HG03060 (cell line): ENCODE measurements at regions not wholly inside any gene's neighbourhood (a gene's known extent, or its start where the extent isn't known, plus 50 kb on each side); places are given as distances from the start of the nearest gene placed in this dataset.

Experiments used
- ATAC-seq: cut with Tn5 transposase; IDR thresholded peaks from one replicate; pipeline ENCODE4 v1.9.1; 2021; ENCODE audit warnings: low read depth, moderate number of reproducible peaks; ENCODE audit not compliant: unreplicated experiment

- no peak for ATAC-seq
Observed at GRCh38 chr2:219983836-219984235, 356.4 kb downstream of the SLC4A3 start.

DNA sequence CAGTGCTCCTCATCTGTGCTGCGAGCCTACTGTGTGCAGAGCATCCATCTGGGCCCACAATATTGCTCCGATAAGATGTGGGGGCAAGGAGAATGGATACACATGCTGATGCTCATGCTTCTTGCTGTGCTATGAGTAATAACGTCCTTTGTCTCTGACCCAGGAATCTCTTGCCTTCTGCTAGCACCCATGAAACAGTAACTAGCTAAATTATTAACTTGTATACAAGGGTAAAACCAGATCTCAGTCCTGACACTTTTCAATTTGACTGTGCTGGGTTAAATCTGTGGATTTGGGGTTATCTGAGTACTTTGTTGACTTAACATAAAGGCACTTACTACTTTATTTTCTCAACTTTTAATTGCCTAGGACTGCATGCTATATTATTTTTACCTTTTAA, 357.6 kb downstream of the SLC4A3 start:
- no peak for ATAC-seq

DNA sequence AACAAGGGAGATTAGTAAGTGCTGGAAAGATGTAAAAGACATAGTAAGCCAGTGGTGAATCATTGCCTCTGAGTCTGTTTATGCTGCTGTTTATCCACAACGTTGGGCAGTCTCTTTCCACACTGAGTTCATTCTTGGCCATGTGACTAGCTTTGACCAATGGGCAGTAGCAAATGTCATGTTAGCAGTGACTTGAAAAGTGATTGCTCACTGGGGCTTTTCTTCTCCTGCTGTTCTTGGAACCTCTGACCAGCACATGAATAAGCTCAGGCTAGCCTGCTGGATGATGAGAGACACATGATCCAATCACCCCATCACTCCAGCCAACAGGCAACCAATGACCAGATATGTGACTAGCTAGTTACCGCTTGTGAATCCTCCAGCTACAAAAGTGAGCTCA, 360.4 kb downstream of the SLC4A3 start:
- no peak for ATAC-seq

DNA sequence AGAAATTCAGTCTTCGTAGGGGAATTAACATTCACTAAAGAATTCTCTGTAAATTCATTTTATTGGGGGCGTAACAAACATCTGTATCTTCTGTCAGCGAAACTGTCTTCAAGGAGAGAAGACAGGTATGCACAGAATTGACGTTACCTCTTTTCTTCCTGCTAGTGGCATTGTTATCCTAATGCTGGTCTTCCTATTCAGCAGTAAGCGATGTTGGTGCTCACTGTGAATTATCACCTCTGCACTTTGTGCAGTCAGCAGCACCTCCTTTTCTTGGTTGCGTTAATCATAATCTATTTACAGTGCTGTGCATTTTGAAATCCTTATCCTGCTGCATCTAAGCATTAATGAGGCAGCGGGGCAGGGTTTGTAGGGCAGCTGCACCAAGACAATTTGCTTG, 362.3 kb downstream of the SLC4A3 start:
- no peak for ATAC-seq

DNA sequence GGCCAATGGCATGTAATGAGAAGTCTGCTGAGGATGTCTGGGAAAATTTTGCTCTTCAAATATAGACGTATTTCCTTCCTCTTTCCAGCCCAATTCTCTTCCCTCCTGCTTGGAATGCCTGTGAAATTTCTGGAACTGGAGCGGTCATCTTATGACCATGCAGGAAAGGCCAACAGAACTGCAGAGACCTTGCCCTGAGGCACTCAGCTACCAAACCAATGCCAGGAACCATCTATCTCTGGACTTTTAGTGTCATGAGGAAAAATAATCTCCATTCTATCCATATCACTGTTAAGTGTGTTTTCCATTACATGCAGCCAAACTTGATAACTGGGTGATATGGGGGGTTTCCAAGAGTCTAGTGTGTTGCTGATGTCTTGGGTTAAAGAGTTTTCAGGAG, 363.7 kb downstream of the SLC4A3 start:
- no peak for ATAC-seq

DNA sequence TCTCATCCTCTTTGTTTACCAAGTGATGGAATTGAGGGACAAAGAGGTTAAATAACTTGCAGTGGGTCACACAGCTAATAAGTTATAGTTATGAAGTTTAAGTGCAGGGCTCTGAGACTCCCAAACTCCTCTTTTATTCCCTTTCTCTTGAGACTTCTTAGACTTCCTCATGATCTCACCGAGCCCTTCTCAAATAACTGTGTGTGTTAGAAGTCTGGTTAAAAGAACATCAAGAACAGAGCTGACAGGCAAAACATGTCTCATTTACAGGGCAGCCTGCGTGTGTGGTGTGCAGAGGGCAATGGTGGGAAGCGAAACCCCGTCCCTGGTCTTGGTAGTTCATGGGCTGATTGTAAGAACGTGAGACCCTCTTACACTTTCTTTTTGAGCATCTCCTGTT, 368.0 kb downstream of the SLC4A3 start:
- ATAC-seq: no peak

- ATAC-seq: no peak
Observed at GRCh38 chr2:219995991-219996765, 368.7 kb downstream of the SLC4A3 start.

GRCh38 chr2:219997341-219997851, 370.0 kb downstream of the SLC4A3 start:
- no peak for ATAC-seq

DNA sequence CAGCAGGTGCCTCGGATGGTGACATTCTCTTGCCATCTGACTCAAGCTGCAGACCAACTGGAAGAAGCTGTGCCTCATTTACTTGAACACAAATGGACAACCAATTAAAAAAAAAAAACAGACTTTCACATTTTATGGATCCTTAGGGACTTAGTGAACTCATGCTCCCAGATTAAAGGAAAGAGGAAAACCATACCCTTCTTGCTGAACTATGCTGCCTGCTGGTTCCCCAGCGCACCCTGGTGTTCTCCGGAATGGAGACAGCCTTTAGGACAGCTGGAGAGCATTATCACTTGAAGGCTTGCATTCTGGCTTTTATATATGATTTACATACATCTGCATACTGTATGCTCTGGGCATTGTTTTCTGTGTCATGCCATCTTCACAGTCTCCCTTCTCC, 370.7 kb downstream of the SLC4A3 start:
- ATAC-seq: no peak

DNA sequence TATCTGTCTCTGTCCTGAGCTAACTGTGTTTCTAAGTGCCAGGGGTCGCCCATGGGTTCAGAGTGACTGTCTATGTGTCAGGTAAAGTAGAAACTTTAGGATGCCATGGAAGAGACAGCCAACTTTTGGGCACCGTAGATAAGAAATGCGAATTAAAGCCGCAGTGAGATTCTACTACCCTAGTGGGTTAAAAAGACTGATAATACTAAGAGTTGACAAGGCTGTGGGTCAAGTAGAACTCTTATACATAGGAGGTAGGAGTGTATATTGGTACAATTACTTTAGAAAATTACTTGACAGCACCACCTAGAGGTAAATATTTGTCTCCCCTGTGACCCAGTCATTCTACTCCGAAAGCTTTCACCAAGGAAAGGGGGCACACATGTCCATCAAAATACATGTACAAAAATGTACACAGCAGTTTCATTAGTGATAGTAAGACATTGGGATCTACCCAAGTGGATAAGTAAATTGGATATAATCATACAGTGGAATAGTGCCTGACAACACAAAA, 371.3 kb downstream of the SLC4A3 start:
- ATAC-seq: no peak

- no peak for ATAC-seq
Observed at GRCh38 chr2:220000080-220000479, 372.6 kb downstream of the SLC4A3 start.

- no peak for ATAC-seq
Observed at GRCh38 chr2:220000586-220000985, 373.2 kb downstream of the SLC4A3 start.

DNA sequence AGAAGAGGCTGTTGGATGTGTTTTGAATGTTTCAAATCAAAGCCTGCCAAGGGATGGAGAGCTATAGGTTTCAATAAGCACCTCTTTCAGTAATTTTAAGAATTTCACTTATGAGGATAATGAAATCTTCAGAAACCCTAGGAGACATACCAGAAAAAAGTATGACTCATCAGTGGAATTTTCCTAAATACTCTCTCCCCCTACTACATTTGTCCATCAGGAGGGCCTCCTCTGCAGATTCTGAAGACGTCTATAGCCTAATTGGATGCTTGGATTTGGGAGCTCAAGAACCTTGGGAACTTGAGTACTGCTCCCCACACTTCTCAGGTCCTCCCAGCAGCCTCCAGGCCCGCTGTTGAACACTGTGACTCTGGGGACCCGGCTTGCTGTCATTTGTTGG, 374.3 kb downstream of the SLC4A3 start:
- no peak for ATAC-seq

DNA sequence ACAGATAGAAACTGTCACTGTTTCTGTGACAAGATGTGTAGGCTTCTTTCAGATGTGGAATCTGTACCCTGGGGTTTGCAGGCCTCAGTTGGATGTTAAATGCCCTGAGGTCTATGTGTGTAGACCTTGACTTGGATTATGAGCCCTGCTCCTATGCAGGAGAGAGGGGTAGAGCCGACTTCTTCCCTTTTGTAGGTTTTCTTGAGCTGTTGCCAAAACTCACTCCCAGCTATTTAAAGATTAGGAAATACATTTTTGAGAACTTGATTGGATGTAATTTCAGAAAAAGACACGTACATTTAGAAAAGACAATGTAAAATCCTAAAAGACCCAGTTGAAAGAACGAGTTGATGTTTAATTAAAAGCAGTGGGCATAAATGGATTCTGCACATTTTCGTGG, 374.8 kb downstream of the SLC4A3 start:
- no peak for ATAC-seq

- no peak for ATAC-seq
Observed at GRCh38 chr2:220002699-220003098, 375.3 kb downstream of the SLC4A3 start.

GRCh38 chr2:220005362-220005761, 377.9 kb downstream of the SLC4A3 start:
- ATAC-seq: no peak

GRCh38 chr2:220006152-220006621, 378.8 kb downstream of the SLC4A3 start:
- no peak for ATAC-seq

GRCh38 chr2:220011859-220012258, 384.4 kb downstream of the SLC4A3 start:
- no peak for ATAC-seq

GRCh38 chr2:220014961-220015360, 387.5 kb downstream of the SLC4A3 start:
- no peak for ATAC-seq

DNA sequence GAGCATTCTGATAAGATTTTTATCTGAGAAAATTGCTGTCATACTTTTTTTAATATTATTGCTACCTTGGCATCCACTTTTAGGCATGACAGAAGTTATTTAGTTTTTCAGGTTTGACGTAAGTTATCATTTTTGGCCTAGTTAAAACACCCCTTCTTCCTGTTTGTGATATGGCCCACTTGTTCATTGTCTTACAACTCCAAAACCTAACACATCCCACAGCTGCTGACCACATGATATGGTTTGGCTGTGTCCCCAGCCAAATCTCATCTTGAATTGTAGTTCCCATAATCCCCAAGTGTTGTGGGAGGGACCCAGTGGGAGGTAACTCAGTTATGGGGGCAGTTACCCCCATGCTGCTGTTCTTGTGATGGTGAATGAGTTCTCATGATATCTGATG, 388.1 kb downstream of the SLC4A3 start:
- ATAC-seq: no peak

GRCh38 chr2:220025207-220025606, 397.8 kb downstream of the SLC4A3 start:
- ATAC-seq: no peak

DNA sequence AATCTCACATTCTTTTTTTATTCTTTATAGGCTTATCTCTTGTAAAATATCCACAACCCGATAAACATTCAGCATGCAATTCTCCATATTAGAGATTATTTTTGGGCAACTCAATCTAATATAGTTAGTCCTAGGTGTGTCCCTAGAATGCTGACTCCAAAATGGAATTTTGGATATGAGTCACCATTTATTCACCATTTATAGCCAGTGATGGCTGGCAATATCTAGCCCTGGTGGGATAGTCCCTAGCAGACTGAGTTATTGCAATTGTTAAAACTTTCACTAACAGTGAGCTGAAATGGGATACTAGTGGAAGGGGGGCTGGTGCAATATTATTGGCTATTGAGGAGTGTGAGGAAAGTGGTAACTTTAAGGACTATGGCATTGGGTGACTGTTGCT, 401.6 kb downstream of the SLC4A3 start:
- ATAC-seq: no peak
